GM21447 (cell line): ENCODE measurements at regions not wholly inside any gene's neighbourhood (a gene's known extent, or its start where the extent isn't known, plus 50 kb on each side); places are given as distances from the start of the nearest gene placed in this dataset.
"Not testable (repeated sequence)": the region's sequence is repeated elsewhere in the genome, so short reads cannot be mapped to it uniquely, and the experiment has no call there.

Source experiments
- ATAC-seq: cut with Tn5 transposase; IDR thresholded peaks from one replicate; pipeline ENCODE4 v1.9.1; 2021; ENCODE audit not compliant: unreplicated experiment

DNA sequence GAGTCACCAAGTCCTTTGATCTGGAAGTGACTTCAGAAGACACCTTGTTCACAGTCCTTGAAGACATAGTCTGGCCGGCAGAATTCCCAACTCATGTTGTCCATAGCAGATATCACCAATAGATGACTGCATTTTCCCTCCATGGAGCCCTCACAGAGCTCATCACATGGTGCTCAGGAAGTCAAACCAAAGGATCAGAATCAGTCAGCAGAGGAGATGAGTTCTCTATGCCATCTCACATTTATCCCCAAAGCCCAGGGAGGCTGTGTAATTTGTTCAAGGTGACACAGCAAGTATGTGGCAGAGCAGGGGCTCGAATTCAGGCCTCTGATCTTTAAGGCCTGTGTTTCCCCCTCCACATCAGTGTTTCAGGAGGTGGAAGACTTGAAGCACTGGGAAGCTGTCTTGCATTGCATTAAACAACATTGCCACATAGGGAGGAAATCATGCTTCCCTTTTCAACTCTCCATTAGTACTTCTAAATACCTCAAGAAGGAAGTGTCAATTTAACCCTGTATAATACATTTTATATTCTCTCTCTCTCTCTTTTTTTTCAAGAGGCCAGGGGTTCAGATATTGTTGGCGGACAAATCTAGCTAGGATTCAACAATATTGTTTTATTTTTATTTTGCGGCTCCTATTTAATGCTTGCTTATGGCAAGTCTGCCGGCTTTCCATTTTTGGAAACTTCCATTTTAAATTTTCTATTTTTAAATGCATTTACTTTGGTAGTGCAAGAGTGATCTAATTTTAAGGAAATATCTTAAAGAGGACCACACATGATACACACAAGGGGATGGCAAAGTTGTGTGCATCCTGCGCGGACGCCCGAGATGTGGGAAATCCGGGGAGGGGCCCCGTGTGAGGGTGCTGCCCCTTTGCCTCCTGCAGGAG, 61.9 kb downstream of the NPIPB5 start:
- not testable (repeated sequence) for ATAC-seq

DNA sequence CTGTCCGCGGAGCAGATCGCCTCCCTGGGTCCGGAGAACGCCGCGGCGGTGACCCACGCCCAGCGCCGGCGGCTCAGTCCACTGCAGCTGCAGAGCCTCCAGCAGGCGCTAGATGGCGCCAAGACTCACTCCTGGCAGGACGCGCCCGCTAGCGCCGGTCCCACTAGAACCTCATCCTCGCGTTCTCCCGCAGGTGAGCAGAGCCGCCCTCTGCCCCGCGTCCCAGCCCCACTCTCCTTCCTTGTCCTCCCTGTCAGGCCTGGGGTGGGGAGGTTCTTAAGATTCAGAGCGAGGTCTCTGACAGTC, 62.5 kb downstream of the NPIPB5 start:
- ATAC-seq = not testable (repeated sequence)

GRCh38 chr16:22576506-22576905, 65.8 kb downstream of the NPIPB5 start:
- not testable (repeated sequence) for ATAC-seq

DNA sequence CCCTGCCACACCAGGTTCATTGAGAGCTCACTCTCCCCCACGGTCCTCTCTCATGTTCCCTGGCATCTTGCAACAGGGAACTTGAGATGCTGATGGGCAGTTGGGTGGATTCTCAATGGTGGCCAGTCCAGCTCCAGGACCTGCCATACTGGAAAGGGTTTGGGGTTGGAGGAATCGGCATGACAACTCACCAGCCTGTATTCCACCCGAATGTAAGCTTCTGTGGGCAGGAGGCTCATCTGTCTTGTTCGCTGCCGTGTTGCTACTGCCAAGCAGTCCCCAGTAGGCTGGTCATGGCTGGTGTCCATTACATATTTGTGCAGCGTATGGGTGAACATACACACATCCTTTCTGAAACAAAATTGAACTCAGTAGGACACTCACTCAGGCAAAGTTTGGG, 72.5 kb downstream of the NPIPB5 start:
- ATAC-seq = not testable (repeated sequence)

DNA sequence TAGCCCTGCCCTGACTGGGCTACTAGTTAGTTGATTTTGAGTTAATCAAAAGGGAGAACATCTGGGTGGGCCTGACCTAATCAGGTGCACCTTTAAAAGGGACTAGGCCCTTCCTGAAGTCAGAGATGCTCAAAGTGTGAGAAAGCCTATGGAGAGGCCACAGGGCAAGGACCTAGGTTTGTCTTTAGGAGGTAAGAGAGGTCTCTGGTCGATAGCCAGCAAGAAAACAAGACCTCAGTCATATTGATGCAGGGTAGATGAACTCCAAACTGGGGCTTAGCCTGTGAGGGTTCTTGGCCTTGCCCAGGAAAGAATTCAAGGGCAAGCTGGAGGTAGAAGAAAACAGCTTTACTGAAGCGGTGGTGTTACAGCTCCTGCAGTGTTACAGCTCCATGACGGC, 73.8 kb downstream of the NPIPB5 start:
- ATAC-seq = not testable (repeated sequence)

- ATAC-seq = not testable (repeated sequence)
These were observed 74.2 kb downstream of the NPIPB5 start for GRCh38 chr16:22584941-22585340.

DNA sequence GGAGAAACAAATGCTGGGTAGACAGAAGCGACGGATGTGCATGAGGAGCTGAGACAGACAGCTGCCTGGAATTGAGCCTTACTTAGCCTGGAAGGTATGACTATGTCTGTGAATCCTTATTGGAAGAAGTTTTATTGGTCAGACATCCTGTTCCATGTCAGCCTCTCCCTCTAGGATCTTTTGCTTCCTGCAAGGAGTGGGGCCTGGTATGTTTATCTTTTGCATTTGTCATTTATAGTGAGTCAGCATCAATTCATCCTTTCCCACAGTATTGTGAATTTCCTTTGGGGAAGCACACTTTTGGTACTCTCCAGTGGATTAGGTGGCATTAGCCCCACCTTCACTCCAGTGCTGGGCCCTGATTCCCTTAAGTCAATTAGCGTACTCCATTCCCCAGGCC, 74.7 kb downstream of the NPIPB5 start:
- ATAC-seq = not testable (repeated sequence)

DNA sequence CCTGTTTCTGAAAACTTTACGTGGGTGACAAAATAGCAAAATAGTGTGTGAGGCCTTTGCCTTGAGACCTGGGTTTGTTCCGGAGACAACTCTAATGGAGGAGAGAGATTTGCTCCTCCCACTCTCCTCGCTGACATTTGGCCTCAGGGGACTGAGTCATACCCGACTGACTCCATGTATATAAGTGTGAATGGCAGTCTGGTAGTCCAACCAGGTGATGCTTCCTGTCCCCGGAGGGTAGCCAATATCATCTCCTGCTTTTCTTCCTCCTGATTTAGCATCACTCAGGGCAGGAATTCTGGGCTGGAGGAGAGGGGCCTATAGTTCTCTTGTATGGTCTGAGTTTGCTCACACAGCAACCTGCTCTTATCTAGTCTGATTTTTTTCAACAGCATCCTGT, 76.0 kb downstream of the NPIPB5 start:
- ATAC-seq = not testable (repeated sequence)

DNA sequence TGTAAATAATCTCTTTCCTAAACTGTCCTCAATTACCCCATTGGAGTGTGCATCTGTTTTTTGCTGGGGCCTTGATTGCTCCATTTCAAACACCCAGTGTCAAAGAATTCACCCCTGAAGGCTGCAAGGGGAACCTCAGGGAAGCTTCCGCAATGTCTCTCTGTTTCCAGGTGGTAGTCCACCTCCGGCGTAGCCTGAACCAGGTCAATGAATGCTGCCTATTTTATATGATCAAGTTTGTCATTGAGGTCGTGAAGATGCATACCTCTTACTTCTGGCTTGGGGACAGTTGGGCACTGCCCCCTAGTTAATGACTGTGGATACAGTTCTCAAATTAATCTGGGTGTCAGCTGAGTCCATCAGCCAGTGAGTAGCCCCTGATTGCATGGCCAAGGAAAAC, 79.1 kb downstream of the NPIPB5 start:
- not testable (repeated sequence) for ATAC-seq

DNA sequence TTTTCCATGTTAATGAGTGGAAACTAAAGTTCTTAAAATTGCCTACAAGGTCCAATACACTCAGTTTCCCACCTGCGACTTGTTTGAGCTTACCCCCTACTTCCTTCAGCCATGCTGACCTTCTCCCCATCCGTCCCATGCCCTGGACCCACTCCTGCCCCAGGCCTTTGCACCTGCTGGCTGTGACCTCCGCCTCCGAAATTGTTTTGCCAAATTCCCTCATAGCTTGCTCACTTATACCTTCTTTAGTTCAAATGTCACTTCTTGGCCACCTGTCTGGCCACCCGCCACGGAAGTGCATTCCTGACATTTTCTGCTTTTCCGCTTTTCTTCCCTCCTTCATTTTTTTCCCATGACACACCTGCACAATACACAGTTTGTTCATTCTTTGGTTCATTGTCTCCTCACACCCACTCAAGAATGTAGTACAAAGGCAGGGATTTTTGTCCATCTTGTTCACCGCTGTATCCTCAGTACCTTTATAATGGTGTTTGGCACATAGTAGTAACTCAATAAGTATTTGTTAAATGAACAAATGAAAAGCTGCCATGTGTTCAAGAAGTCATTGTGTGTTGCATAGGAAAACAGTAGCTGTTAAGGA, 85.9 kb downstream of the NPIPB5 start:
- not testable (repeated sequence) for ATAC-seq

GRCh38 chr16:22603744-22604143, 93.1 kb downstream of the NPIPB5 start:
- ATAC-seq = not testable (repeated sequence)

DNA sequence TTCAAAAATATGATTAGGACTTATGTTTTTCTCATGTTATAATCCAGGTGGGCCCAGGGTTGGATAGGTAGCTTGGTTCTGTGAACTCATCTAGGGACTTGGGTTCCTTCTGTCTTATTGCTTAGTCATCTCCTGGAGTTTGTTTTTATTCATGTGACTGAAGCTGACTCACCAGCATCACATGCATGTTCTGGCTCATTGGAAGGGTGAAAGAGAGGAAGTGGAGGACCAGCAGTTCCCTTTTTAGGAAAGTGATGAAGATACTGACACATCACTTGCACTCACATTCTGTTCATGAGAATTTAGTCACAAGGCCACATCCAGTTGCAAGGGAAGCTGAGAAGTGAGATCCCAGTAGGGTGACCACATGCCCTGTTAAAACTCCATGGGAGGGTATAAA, 95.9 kb downstream of the NPIPB5 start:
- ATAC-seq = peak; percentile 58

- ATAC-seq = not testable (repeated sequence)
These were observed 99.1 kb downstream of the NPIPB5 start for GRCh38 chr16:22609798-22610197.

DNA sequence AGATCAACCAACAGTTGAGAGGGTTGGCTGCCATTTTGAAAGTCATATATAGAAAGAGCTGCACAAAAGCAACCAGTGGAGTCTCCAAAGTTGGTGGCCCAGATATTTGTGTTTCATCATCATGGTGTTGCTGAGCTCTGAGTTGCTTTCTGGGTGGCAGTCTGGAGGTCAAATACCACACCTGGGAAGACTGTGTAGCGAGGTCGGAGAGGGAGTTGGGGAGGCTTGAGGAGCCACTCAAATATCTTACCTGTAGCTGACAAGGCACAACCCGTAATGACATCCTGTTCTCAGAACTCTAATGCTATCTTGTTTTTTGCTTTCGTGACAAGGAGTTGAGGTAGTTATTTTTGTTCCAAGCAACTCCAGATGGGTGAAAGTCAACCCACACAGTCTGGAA, 100.4 kb downstream of the NPIPB5 start:
- ATAC-seq = not testable (repeated sequence)

DNA sequence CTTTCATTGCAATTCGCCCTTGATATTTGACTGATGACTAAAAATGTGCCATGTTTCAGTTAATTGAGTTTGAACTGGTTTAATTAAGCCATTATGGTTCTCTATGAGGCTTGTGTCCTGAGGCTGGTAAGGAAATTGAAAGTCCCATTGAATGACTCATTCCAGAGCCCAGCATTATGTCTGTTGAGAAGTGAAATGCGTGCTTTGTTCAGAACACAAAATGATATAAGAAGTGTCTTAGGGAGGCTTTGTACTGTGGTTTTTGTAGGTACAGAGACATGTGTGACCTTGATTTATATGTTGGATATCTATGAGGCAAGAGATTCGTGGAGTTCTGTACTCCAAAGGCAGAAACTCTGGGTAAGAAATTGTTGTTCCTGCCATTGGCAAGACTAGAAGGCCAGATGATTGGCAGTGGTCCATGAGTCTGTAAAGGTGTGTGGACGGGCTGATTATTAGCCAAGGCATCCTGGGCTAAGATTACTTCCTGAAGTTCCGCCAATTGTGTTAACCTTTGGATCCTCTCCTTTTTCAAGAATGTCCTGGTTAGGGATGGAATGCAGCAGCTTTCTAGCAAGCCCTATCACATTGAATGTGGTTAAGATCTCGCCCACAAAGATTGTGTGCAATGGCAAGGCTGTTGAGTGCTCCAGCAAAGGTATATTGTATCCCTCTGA, 103.7 kb downstream of the NPIPB5 start:
- ATAC-seq = no peak

- ATAC-seq = no peak
These were observed 108.2 kb downstream of the NPIPB5 start for GRCh38 chr16:22618842-22619241.

- no peak for ATAC-seq
These were observed 111.0 kb downstream of the NPIPB5 start for GRCh38 chr16:22621586-22622155.

GRCh38 chr16:22622703-22623102, 112.0 kb downstream of the NPIPB5 start:
- ATAC-seq = no peak

GRCh38 chr16:22623351-22623781, 112.7 kb downstream of the NPIPB5 start:
- no peak for ATAC-seq

DNA sequence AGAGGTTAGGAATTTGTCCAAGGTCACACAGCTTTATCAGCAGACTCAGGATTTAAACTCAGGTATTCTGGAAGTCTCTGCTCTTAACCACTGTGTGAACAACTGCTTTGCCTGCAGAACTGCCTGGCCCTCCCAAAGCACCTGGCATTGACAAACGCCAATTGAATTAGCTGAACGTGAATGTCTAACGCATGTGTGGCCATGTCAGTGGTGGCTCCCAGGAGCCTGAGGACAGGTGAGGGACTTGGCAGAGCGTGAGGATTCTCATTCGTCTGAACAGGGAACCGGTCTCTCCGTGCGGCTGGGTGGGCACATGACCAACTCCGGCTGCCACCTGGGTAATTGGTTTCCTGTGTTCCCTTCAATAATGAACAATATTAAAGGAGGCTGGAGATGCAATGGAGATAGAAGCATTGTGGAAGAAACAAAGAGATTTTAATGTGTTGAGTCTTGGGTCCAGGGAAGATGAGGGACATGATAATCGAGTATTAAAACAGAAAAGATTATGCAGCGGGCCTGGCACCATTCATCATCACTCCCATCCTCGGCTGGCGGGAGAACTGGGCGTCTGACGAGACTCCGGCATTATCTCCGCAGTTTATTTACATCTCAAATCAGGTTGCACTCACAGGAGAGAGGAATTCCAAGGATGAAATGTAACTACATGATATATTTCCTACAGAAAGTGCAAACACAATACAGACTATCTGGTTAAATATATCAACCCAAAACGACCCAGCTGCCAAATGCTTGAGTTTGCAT, 113.5 kb downstream of the NPIPB5 start:
- no peak for ATAC-seq
